Thymus (tissue), 11 donors: ENCODE measurements at regions not wholly inside any gene's neighbourhood (a gene's known extent, or its start where the extent isn't known, plus 50 kb on each side); places are given as distances from the start of the nearest gene placed in this dataset.

Experiments used
- DNase-seq, 9 donors: peaks; one replicate each; pipeline ENCODE4 v3.0.0-alpha.2; 2013; ENCODE audit warnings: low spot score in 9 of 9, low read depth in 6 of 9, missing footprints in 1 of 9
- H3K27ac ChIP-seq, 2 donors: one replicate each; pipeline ENCODE4 v1.5.1; 2013; ENCODE audit warnings: control low read depth in 1 of 2, low read depth in 1 of 2, low read length in 1 of 2, mild to moderate bottlenecking in 1 of 2, moderate library complexity in 1 of 2
- H3K27me3 ChIP-seq, 2 donors: one replicate each; pipeline ENCODE4 v1.5.1; 2013; ENCODE audit warnings: low read length in 1 of 2; ENCODE audit not compliant: control insufficient read depth in 2 of 2, insufficient read depth in 1 of 2
- H3K36me3 ChIP-seq, 2 donors: one replicate each; pipeline ENCODE4 v1.5.1; 2013; ENCODE audit warnings: low read length in 1 of 2, mild to moderate bottlenecking in 1 of 2, moderate library complexity in 1 of 2; ENCODE audit not compliant: control insufficient read depth in 2 of 2, insufficient read depth in 2 of 2
- H3K4me1 ChIP-seq, 2 donors: one replicate each; pipeline ENCODE4 v1.5.1; 2013; ENCODE audit warnings: low read length in 2 of 2; ENCODE audit not compliant: control insufficient read depth in 2 of 2, insufficient read depth in 2 of 2
- H3K4me3 ChIP-seq, 2 donors: one replicate each; pipeline ENCODE4 v1.5.1; 2013; ENCODE audit warnings: low read length in 2 of 2, control low read depth in 1 of 2, mild to moderate bottlenecking in 1 of 2
- H3K9me3 ChIP-seq, 2 donors: one replicate each; pipeline ENCODE4 v1.5.1; 2013; ENCODE audit warnings: low read length in 1 of 2, mild to moderate bottlenecking in 1 of 2; ENCODE audit not compliant: control insufficient read depth in 2 of 2, insufficient read depth in 1 of 2
- WGBS: extraction: QIAGEN DNeasy Blood & Tissue Kit; methylation state at CpG from one replicate; pipeline ENCODE4 v1.1.7; 2013; 5-methylcytosine and 5-hydroxymethylcytosine counted together
- donor health status: healthy.

DNA sequence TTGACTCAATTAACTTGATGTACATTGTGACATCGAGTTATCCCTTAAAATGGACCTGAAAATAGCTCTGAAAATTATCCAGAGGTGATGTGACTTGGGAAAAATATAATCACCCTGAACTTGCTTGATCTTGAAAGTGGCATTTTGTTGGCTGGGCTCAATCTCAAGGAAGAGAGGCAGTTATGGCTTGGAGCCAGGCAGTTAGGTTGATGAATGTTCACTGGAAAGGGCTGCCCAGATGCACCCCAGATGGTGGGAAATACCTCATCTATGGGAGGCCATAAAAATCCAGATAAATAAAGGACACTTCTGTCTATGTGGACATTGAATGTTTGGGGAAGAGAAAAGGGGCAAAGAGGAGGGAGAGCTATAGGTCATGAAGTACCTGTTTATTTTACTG lies 55.7 kb upstream of the OR5AN1 start:
- DNase-seq, result no peak
- H3K36me3 ChIP-seq, result no peaks in the 10 kb centered on the region
- no peaks in the 10 kb centered on the region for H3K27me3 ChIP-seq
- no peak overlapping the region for H3K4me3 ChIP-seq
- WGBS, result 67% methylated on average over 1 of the region's 1 CpG
- H3K9me3 ChIP-seq, result no peaks in the 10 kb centered on the region
- no peaks in the 10 kb centered on the region for H3K4me1 ChIP-seq
- H3K27ac ChIP-seq, result no peak overlapping the region

DNA sequence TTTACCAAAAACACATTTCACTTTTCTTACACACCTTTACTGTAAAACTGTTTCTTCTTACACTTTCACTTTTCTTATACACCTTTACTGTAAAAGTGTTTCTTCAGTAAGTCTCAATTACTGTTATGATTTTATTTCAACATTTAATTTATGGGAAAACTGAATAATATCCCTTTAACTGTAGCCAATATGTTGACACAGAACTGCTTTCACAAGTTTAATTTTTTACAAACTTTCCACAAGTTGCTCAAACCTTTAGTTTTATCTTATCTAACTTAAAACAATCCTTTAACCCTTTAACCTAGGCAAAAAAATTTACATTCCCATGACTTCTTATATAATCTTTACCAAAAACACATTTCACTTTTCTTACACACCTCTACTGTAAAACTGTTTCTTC lies 63.3 kb upstream of the OR5AN1 start:
- no peak overlapping the region for H3K27ac ChIP-seq
- H3K36me3 ChIP-seq, result no peaks in the 10 kb centered on the region
- H3K4me1 ChIP-seq, result no peaks in the 10 kb centered on the region
- H3K4me3 ChIP-seq, result no peak overlapping the region
- DNase-seq, result no peak
- H3K9me3 ChIP-seq, result no peaks in the 10 kb centered on the region
- H3K27me3 ChIP-seq, result no peaks in the 10 kb centered on the region

DNA sequence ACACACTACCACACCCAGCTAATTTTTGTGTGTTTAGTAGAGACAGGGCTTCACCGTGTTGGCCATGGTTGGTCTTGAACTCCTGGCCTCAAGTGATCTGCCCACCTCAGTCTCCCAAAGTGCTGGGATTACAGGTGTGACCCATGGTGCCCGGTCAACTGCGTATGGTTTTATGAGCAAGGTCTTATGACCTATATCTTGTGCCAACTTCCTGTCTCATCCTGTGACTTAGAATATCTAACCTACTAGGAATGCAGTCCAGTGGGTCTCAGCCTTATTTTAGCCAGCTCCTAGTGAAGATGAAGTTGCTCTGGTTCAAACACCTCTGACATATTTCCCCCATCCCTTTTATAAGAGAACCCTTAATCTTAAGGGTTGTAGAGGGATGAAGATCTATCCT lies 66.1 kb upstream of the OR5AN1 start:
- no peaks in the 10 kb centered on the region for H3K36me3 ChIP-seq
- H3K27me3 ChIP-seq, result no peaks in the 10 kb centered on the region
- DNase-seq, result no peak
- no peak overlapping the region for H3K4me3 ChIP-seq
- no peaks in the 10 kb centered on the region for H3K9me3 ChIP-seq
- 96% methylated on average over 3 of the region's 3 CpGs for WGBS
- H3K27ac ChIP-seq, result no peak overlapping the region
- H3K4me1 ChIP-seq, result no peaks in the 10 kb centered on the region

DNA sequence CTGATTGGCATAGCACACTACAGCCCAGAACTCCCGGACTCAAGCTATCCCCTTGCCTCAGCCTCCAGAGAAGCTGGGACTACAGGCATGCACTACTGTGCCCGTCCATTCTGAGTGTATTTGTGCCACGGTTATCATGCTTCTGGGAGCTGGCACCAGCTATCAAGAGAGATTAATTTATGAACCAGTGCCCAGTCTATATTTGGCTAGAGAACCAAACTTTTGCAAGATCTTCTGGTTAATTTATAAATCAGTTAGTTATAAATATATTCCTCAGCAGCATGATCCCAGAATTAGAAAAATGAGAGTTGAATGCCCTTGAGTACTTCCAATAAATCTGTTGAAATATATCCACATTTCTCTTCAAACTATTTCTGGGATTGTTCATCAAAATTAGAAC lies 67.5 kb upstream of the OR5AN1 start:
- DNase-seq, result no peak
- Histone ChIP-seq H3K27ac (no peak overlapping the region), H3K4me1 (no peaks in the 10 kb centered on the region), H3K4me3 (no peak overlapping the region), H3K9me3 (no peaks in the 10 kb centered on the region), H3K27me3 (no peaks in the 10 kb centered on the region), H3K36me3 (no peaks in the 10 kb centered on the region)
- 96% methylated on average over 3 of the region's 3 CpGs for WGBS

DNA sequence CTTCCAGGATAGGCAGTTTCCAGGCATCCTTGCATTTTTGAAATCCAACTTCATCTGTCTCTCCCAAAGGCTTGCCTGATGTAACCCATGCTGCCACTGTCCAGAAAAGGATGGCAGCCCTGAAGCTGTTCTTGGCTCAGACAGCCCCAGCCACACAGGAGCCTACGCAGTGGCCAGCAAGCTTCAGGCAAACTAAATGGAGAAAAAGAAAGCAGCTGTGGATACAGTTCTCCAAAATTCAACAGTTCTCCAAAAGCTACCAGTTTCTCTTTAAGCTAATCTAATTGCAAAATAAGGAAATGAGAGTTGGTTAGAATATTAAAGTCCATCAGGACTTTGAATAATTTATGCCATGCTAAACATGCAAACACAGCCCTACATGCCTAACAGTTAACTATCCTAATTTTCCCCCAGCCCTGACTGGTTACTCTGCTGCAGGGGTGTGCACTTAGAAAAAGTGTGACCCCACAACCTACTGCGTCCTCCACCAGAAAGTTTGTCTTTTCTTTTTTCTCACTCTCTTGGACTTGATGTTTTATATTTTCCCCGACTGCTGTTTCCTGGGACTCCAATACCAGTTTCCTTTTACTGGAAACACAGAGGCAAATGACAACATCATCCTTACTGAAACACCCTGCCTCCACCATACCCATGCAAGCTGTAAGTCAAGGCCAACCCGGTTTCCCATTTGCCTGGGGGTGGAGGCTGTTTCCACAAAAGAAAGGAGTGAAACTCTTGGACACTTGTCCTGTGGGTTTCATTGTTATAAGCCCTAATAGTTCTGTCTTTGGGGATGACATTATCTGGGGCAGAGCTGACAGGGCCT lies 69.1 kb upstream of the OR5AN1 start:
- Histone ChIP-seq H3K27ac (no peak overlapping the region), H3K4me1 (no peaks in the 10 kb centered on the region), H3K27me3 (no peaks in the 10 kb centered on the region), H3K36me3 (no peaks in the 10 kb centered on the region), H3K9me3 (no peaks in the 10 kb centered on the region), H3K4me3 (no peak overlapping the region)
- DNase-seq, result no peak
- WGBS, result 91% methylated on average over 4 of the region's 4 CpGs

DNA sequence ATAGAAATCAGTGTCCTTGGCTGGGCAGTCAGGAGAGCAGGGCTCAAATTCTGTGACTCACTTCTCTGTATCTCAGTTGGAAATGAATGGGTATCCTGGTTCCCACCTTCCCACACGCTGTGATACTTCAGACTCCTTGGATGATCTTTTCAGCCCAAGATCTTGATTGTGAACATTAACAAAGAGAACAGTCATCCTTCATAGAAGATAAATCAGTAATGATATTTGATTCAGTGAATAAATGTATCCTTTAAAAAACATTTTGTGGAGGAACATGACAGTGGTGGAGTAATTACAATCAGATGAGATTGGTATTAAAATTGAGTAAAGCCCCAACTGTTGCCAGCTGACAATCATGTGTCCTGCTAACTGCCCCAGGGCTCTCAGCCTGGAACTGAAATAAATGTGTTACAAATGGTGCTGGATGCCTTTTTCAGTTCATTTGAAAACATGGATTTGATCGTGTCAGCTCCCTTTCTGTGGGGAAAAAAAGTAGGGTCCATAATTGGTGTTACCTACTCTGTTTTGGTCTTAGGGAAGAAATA lies 72.9 kb upstream of the OR5AN1 start:
- Histone ChIP-seq H3K27ac (no peak overlapping the region), H3K27me3 (no peaks in the 10 kb centered on the region), H3K9me3 (no peaks in the 10 kb centered on the region), H3K36me3 (no peaks in the 10 kb centered on the region), H3K4me3 (no peak overlapping the region), H3K4me1 (peaks cover 0 to 3% of the 10 kb centered on the region in 2 donors)
- no peak for DNase-seq
- WGBS, result 97% methylated on average over 2 of the region's 2 CpGs

DNA sequence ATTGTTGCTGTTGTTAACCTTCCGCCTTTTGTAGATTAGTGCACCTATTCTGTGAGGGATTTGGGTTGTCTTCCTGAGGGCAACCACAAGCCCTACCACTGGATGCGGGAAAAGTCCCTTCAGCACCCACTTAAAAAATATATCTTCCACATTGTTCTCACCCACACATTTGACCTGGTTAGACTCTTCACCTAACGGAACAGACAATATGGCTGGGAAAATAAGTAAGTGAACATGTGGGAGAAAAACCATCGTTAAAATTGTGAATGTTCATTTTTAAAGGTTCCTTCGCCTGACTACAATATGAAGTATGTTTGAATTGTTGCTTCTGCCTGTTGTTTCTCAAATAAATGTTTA lies 72.0 kb upstream of the MPEG1 start:
- no peak overlapping the region for H3K27ac ChIP-seq
- no peaks in the 10 kb centered on the region for H3K36me3 ChIP-seq
- H3K4me1 ChIP-seq, result peaks cover 0 to 3% of the 10 kb centered on the region in 2 donors
- no peak overlapping the region for H3K4me3 ChIP-seq
- no peaks in the 10 kb centered on the region for H3K27me3 ChIP-seq
- no peak for DNase-seq
- 47% methylated on average over 5 of the region's 5 CpGs for WGBS
- H3K9me3 ChIP-seq, result no peaks in the 10 kb centered on the region

DNA sequence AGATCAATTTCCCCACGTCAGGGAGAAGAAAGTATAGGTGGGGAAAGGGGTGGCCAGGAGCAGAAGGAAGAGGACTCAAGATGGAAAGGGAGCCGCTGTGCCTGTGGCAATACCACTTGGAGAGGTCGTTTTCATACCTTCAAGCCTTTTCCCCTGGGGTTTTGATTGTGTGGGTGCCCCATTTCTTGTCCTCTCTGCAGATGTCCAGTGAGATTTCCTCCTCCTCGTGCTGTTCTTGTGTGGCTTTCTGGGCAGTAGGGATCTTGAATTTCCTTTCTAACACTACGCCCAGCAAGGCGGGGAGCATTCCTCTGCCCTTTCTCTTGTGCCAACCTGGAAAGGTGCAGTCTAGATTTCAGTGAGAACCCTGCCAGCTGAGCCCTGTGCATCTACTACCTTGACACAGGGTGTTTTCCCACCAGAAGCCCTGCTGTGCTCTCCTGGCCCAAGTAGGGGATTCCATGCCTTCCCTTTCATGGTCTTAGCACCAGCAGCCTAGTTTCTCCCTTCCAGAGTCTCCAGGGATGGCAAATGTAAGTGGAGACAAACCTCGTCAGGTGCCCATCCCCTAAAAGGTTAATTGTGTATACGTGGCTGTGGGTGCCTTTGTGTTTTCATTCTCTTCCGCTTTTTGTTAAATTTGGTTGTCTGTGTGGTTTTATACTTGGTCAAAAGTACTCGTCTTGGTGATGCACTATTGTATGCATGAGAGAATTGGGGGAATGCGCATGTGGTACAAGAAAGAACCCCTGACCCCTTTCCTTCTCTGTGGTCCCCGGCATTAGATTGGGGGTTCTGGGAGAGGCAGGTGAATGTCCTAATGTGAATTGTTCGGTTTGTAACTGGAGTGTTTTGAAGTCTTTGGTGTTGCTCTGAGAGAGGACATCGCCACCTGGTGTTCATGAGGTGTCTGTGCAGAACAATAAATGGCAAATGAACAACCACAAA lies 71.4 kb upstream of the MPEG1 start:
- H3K36me3 ChIP-seq, result no peaks in the 10 kb centered on the region
- H3K4me1 ChIP-seq, result peaks cover 0 to 3% of the 10 kb centered on the region in 2 donors
- no peaks in the 10 kb centered on the region for H3K27me3 ChIP-seq
- H3K27ac ChIP-seq, result no peak overlapping the region
- peak in 8 of 9 donors; percentile 18 to 63 (median 32) for DNase-seq
- no peaks in the 10 kb centered on the region for H3K9me3 ChIP-seq
- H3K4me3 ChIP-seq, result peak overlapping the region in 1 of 2 donors; percentile 33
- WGBS, result 36% methylated on average over 14 of the region's 14 CpGs

DNA sequence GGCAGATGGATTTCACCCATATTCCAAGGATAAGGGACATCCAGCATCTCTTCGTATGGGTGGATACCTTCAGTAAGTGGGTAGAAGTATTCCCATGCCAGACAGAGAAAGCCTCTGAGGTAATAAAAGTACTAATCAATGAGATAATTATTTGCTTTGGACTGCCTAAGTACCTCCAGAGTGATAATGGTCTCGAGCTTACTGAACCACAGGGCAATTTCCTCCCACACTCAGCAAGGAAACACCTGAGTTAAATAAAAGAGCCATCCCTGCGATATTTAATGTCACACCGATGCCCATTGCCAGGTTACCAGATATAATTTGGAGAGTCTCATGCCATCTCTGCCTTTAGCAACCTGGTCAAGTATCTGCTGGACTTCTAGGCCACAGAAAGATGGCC lies 70.6 kb upstream of the MPEG1 start:
- Histone ChIP-seq H3K9me3 (no peaks in the 10 kb centered on the region), H3K27me3 (no peaks in the 10 kb centered on the region), H3K4me3 (no peak overlapping the region), H3K36me3 (no peaks in the 10 kb centered on the region), H3K27ac (no peak overlapping the region), H3K4me1 (peaks cover 0 to 3% of the 10 kb centered on the region in 2 donors)
- DNase-seq, result no peak
- 33% methylated on average over 4 of the region's 4 CpGs for WGBS
